ENCODE measurements at regions not wholly inside any gene's neighbourhood (a gene's known extent, or its start where the extent isn't known, plus 50 kb on each side); places are given as distances from the start of the nearest gene placed in this dataset.

DNA sequence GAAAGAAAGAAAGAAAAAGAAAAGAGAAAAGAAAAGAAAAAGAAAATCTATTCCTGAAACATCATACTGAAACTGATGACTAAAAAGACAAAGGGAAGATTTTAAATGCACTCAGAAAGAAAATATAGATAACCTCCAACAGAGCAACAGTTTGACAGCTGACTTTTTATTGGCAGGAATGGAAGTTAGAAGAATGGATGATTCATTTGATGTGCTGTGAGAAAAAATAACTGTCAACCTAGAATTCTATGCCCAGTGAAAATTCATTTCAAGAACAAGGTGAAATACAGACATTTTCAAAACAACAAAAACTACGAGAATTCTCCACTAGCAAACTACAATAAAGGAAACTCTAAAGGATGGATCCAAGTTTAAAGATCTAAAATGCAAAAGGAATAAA, 50.5 kb upstream of the HSPA12A start:
- Histone ChIP-seq H3K9me3 (no peaks in the 10 kb centered on the region), H3K27ac (replicated peaks in 1 of 4) (no peak overlapping the region), H3K4me3 (no peak overlapping the region), H3K27me3 (peaks cover 0 to 30% (median 0%) of the 10 kb centered on the region in 4 donors), H3K36me3 (no peaks in the 10 kb centered on the region), H3K4me1 (peaks cover 2 to 7% (median 4%) of the 10 kb centered on the region in 4 donors)
- TF ChIP-seq POLR2A (IDR thresholded peaks at IDR 0.05; ENCODE audit: low read depth) (no peak), EP300 (IDR thresholded peaks at IDR 0.05) (no peak), POLR2AphosphoS5 (IDR thresholded peaks at IDR 0.05) (no peak)
- TF ChIP-seq, protein P1, sequence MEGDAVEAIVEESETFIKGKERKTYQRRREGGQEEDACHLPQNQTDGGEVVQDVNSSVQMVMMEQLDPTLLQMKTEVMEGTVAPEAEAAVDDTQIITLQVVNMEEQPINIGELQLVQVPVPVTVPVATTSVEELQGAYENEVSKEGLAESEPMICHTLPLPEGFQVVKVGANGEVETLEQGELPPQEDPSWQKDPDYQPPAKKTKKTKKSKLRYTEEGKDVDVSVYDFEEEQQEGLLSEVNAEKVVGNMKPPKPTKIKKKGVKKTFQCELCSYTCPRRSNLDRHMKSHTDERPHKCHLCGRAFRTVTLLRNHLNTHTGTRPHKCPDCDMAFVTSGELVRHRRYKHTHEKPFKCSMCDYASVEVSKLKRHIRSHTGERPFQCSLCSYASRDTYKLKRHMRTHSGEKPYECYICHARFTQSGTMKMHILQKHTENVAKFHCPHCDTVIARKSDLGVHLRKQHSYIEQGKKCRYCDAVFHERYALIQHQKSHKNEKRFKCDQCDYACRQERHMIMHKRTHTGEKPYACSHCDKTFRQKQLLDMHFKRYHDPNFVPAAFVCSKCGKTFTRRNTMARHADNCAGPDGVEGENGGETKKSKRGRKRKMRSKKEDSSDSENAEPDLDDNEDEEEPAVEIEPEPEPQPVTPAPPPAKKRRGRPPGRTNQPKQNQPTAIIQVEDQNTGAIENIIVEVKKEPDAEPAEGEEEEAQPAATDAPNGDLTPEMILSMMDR (IDR thresholded peaks at IDR 0.05) = no peak
- intact Hi-C loops (cut with DNase I) = no loop called here
- no peak for DNase-seq (ENCODE audit: extremely low spot score)
- 94% methylated on average over 1 of the region's 1 CpG for WGBS

DNA sequence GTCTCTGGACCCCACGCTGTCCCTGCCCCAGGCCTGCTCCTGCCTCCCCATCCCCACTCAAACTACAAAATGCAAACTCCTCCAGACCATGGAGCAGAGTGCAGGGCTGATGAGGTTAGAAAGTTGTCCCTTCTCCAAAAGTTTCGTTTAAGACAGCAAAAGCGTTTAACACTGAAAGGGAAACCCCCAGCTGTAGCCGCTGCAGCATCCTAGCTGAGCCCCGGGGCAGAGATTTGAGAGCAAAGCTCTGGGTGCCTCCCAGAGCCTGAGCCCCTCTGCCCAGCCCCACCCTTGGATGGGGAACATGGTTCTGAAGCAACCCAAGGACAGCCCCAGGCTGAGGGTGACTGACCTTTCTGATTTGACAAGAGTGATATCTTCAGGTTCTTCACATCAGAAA, 52.8 kb upstream of the ENO4 start:
- 66% methylated on average over 5 of the region's 5 CpGs for WGBS
- Histone ChIP-seq H3K36me3 (no peaks in the 10 kb centered on the region), H3K9me3 (no peaks in the 10 kb centered on the region), H3K27ac (replicated peaks in 1 of 4) (no peak overlapping the region), H3K27me3 (peaks cover 0 to 47% (median 0%) of the 10 kb centered on the region in 4 donors), H3K4me3 (no peak overlapping the region), H3K4me1 (no peaks in the 10 kb centered on the region)
- no peak for DNase-seq (ENCODE audit: extremely low spot score)
- TF ChIP-seq, protein P1 (IDR thresholded peaks at IDR 0.05) = no peak
- TF ChIP-seq POLR2A (IDR thresholded peaks at IDR 0.05; ENCODE audit: low read depth) = no peak
- no peak for TF ChIP-seq EP300 (IDR thresholded peaks at IDR 0.05)
- TF ChIP-seq POLR2AphosphoS5 (IDR thresholded peaks at IDR 0.05) = no peak
- intact Hi-C loops (cut with DNase I) = loop anchor here (2.0 kb wide), 1 partner anchor 378 kb away; no protein-coding TSS in a partner anchor

DNA sequence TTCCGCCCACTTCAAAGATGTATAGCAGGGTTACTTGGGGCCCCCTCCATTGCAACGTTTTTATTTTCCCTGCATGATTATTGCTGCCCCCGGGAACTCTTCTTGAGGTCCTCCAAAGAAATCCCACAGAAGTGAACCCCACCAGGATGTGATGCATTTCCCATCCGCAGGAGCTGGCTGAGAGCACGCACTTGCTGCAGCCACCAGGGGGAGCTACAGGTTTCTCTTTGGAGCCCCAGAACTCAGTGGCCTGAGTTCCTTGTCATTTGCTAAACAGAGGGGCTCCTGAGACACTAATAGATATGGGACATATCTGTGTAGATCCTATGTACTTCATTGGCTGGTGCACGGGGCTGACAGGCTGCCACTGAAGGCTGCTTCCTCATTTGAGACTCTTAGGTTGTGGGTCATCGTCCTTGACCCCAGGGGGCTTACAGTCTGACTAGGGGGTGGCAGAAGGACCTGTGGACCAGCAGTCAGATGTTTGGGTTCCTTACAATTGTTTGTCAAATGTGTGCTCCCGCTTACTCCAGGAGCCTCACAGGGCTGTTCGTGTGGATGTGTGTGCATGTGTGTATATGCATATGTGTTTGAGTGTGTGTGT, 52.3 kb upstream of the ENO4 start:
- intact Hi-C loops (cut with DNase I) = loop anchor here (2.0 kb wide), 1 partner anchor 378 kb away; no protein-coding TSS in a partner anchor
- 31% methylated on average over 5 of the region's 9 CpGs for whole genome bisulfite sequencing
- H3K27ac ChIP-seq (replicated peaks in 1 of 4) = no peak overlapping the region
- H3K4me3 ChIP-seq = no peak overlapping the region
- TF ChIP-seq EP300 (IDR thresholded peaks at IDR 0.05) = no peak
- TF ChIP-seq, protein P1 (IDR thresholded peaks at IDR 0.05) = peak; percentile 80 to 89 (median 88)
- peaks cover 0 to 47% (median 0%) of the 10 kb centered on the region in 4 donors for H3K27me3 ChIP-seq
- H3K36me3 ChIP-seq = no peaks in the 10 kb centered on the region
- no peaks in the 10 kb centered on the region for H3K9me3 ChIP-seq
- DNase-seq (ENCODE audit: extremely low spot score) = no peak
- no peaks in the 10 kb centered on the region for H3K4me1 ChIP-seq

DNA sequence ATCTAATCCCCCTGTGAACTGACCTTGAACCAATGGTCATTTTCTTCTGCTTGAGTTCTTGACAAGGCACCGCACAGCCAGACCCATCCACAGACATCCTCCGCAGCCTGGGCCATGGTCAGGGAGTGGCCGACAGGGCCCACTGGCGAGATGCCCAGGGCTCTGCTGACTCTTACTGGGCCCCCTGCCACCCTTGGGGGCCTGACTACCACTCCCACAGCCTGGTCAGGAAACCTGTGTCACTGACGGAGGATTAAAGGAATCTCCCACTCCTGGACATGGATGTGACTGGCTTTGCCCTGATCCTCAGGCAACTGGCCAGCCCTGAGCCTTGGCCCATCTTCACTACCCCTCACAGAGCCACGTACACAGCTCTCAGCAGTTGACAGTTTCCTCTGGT, 50.4 kb upstream of the ENO4 start:
- DNase-seq (ENCODE audit: extremely low spot score) = no peak
- intact Hi-C loops (cut with DNase I) = no loop called here

More for the DNA sequence above, 50.4 kb upstream of the ENO4 start:
- no peaks in the 10 kb centered on the region for H3K4me1 ChIP-seq
- TF ChIP-seq EP300 (IDR thresholded peaks at IDR 0.05) (no peak), POLR2AphosphoS5 (IDR thresholded peaks at IDR 0.05) (no peak), POLR2A (IDR thresholded peaks at IDR 0.05; ENCODE audit: low read depth) (no peak)
- TF ChIP-seq, protein P1 (IDR thresholded peaks at IDR 0.05) = no peak
- H3K9me3 ChIP-seq = no peaks in the 10 kb centered on the region
- no peak overlapping the region for H3K27ac ChIP-seq (replicated peaks in 1 of 4)
- H3K27me3 ChIP-seq = peaks cover 0 to 34% (median 0%) of the 10 kb centered on the region in 4 donors
- no peaks in the 10 kb centered on the region for H3K36me3 ChIP-seq
- 87% methylated on average over 6 of the region's 6 CpGs for WGBS
- H3K4me3 ChIP-seq = no peak overlapping the region
